Muscle of arm (tissue), 1 donor: ENCODE measurements at regions not wholly inside any gene's neighbourhood (a gene's known extent, or its start where the extent isn't known, plus 50 kb on each side); places are given as distances from the start of the nearest gene placed in this dataset.

Experiments used
- DNase-seq: peaks from one replicate; pipeline ENCODE4 v3.0.0-alpha.2; 2013

DNA sequence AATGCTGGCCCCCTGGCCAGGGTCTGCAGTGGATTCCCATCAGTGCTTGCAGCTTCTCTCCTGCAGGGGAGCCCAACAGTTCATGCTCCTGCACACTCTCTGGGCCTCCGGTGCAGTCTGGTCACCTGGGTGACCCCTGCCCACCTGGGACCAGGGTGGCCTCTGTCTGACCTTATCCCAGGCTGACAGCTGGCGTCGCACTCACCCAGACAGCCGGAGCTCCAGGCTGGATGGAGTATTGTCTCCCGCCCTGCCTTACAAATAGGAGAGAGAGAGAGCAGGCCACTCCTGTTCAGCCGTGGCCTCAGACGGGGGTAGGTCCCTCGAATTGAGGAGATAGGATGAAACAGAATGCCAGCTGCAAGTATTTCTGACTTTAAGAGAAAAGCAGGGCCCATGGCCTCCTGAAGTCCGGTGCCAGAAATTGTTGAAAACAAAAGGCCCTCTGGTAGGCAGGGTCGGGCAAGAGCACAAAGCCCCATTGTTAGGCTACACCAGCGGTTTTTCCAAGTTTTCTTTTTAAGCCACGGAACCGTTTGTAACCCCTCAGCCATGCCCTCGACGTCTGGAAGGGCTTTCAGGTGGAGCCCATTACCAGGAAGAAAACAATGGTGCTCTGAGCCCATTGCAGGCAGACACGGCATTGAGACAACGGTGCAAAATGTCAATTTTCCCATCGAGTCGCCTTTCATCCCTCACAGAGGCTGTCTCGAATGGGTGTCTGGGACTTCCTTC is 258.4 kb downstream of the BCL11A start:
- DNase-seq: no peak

DNA sequence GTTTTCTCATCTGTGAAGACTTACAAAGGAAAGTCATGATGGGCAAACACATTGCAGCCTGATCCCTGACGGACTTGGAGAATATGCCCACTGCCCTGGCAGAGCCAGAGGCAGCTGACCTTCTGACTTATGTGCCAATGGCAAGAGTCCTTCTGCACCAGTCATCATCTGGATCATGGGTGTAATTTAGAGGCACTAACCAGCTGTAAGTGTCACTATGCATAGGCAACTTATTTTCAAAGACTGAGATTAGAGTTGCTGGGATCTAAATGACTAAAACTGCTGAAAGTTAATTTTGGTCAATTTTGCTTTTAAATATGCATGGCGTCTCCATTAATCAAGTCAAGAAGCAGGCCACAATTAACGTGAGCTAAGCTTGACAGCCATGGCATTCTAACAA is 261.2 kb downstream of the BCL11A start:
- DNase-seq: no peak

DNA sequence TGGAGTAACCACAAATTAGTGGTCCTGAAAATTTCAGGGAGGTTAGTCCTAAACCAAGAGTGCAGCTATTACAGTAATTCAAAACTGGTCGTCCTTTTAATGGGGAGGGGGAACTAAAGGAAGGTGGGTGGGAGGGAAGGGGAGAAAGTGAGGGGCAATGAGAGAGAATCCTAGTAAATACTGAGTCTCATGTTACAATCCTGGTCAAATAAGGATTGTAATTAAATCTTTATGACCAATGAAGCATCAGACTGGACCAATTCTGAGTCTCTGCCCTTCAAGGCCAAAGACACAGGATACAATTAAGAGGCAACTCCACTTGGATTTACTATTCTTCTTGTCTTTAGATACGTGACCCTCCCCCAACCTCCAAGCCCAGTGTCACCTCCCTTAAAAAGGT is 262.9 kb downstream of the BCL11A start:
- DNase-seq: no peak

DNA sequence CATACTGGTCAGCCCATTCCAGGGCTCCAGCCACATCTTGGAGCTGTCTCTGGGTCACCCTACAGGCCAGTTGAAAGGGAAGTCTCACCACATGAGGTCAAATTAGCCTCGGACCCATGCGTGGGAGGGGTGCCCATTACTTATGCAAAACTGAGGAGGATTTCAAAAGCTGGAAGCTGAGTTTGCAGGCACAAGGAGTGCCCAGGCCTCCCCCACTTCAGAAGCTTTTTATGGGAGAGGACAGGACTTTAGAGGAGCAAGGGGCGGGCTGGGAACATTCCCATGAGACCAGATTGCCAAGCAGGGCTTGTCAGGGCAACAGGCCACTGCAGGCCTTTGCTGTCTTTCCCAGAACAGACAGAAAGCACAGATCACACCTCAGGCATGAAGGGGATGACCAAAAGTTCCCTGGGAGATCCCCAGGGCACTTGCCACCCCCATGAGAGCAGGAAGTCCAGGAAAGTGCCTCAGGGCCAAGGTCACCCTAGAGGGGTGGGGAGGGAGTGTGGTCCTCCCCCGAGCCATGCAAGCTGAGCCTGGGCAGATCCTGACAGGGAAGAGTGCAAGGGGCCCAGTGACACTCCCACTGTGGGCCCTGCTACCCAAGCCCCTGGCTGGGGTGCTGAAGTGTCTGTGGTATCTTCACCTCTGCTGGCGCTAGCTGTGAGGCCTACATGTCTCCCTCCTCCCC is 267.7 kb downstream of the BCL11A start:
- no peak for DNase-seq

DNA sequence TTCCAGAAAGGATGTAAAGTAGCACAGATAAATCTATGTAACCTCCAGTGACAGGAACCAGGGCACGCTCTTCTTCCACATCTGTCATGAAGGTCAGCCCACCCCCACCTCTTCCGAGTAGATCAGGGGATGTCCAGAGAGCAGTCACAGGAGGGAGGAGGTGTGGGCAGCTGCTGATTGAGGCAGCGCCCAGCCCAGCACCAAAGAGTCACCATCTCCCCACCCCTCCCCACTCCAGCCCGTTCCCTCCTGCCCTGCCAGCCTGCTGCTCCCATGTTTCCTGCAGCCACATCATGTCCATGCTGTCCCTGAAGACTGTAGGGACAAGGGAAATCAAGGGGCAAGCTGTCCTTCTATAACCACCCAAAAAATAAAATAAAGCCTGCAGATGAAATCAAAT is 269.8 kb downstream of the BCL11A start:
- no peak for DNase-seq

DNA sequence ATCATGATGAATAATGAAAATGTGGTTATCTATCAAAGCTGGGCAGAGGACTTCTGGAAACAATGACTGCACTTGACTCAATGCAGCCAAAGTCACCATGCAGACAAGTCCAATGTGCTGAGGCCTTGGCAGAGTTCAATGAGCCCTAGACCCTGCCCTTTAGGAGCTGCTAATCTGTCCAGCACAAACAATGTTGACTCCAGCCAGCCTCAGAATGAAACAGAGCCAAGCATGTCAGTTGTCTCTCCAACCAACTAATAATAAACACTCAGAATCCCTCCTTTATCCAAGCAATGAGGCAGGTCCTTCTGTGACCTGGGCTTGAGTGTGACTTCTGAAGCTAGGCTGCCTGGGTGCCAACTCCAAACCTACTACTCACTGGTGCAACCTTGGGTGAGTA is 270.6 kb downstream of the BCL11A start:
- no peak for DNase-seq

DNA sequence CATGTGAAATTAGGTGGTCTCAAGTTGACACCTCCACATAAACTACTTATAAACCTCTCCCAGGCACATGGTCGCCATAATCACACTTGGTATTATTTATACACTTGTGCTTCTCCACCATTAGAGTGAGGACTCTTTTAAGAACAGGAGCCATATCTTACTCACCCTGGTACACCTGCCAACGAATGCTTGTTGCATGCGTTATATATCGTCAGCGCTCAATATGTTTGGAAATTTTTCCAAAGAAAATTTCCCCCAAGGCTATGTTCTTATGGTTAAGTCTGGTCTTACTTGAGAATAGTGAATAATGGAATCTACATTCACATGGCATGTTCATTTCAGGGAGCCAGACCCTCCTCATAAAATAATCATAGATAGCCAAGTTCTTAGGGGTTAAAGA is 271.7 kb downstream of the BCL11A start:
- no peak for DNase-seq

DNA sequence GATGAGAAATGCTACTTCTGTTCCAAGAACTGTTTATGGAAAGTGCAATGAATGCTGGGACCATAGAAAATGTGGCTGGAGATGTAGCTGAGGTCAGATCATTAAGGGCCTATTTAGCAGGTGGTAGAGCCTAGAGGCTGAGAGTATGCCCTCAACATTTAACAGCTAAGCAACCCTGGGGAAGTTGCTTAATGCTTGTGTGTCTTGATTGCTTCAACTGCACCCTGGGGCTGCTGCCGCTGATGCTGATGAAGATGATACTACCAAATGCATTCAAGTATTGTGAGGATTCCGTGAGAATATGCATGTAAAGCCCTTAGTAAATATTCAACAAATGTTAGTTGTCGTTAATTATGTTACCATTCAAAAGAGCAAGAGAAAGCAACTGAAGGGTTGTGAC is 273.2 kb downstream of the BCL11A start:
- DNase-seq: no peak

DNA sequence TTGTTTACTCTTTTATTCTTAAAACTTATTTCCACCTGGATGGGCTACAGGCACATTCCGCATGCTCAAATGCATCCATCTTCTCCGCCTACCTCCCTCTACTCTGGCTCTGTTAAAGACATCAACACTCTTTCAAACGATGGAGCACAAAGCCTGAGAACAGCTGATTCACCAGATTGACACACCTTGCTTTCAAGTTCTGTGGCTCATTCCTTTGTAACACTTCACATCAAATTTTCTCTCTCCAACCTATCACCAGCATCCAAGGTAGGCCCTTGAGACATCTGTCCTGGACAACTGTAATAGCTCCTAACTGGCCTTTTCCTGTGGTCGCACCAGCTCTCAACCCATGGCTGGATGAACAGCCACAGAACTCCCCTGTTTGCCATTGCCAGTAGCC is 274.5 kb downstream of the BCL11A start:
- DNase-seq: no peak

DNA sequence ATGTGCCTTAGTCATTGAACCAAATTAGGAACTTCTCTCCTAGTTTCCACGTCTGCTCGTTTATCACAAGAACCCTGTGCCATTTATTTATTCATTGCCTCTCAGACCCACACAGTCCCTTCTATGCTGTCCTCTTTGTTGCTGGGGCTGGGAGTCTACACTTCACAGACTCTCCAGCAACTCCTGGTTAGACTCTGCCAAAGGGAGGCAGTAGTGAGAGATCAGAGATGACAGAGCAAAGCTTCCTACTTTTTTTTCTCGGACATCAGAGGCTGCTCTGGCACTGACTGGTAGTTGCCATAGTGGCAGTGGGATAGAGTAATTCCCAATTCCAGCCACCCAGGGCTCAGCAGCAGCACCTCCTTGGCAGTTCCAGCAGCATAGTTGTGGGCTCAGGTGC is 277.5 kb downstream of the BCL11A start:
- DNase-seq: no peak

DNA sequence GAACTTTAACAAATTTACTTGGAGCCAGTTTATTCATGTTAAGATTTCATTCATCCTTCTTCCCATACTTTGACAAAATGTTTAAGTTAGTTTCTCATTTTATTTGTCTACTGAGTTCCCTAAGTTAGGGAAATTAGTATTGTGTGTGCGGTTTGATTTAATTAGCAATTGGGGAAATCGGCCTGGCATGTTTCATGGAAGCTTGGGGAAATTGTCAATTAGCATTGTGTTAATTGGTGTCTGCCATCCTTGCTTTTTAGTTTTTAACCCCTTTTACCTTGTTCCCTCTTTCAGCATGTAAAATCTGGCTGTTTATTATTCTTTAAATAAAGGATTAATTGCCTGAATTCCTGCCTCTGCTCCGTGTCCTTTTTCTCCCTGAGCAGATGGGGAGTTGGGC is 279.6 kb downstream of the BCL11A start:
- DNase-seq: no peak

DNA sequence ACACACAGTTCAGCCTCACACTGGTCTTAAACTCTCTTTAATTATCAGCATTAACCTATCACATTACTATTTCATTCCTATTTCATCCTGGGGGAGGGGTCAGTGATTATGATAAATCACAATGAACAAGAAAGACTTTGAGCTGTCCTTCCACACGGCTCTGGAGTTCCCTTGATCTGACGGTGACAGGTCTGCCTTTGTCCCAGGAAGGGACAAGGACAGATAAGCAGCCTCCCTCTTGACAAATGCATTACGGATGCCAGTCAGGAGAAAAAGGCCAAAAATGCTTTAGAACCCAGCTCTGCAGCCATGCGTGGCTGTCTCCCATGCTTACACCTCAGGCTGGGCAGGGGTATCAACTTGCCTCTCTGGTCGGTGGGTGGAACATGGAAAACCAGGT is 281.7 kb downstream of the BCL11A start:
- DNase-seq: no peak

DNA sequence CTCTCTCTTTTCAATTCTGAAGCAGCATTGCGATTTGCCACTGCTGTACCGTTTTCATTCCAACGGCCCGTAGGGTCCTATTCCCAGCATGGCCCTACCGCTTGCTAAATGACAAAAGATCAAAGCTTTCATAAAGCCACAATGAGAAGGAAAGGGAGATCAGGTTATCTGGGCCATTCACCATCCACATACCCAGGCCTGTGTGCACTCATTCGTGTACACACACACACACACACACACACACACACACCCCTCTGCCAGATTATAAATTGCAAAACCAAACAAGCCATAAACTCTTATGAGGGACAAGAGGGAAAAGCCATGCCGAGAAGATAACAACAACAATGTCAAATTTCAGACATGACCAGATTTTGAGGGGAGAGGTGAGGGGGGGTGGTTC is 282.3 kb downstream of the BCL11A start:
- DNase-seq: no peak

DNA sequence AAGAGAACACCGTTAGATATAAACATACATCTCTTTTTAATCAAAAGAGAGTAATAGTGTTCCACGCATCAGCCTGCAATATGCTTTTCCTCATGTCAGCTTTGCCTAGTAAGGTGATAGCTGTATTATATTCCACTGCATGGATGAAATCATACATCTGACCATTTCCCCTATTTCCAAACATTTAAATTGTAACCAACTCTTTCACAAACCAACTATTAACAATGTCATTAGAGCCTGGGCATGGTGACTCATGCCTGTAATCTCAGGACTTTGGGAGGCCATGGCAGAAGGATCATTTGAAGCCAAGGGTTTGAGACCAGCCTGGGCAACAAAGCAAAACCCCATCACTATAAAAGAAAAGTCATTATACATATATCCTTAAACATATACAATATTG is 284.8 kb downstream of the BCL11A start:
- no peak for DNase-seq

DNA sequence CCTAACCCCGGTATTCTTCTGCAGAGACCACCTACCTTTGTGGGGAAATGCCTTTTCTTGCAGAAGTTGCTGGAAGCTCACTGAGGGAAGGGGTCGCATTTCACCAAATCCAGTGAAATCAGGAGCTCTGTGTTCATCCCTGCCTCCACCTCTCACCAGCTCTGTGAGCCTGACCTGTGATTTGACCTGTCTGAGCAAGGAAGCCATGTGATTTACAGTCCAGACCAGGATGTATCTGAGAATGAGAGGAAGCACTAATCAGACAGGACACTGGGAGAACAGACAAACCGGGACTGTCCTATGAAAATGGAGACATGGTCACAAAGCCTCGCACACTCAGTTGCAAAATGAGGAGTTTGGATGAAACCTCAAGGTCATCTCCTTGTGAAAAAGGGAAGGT is 285.4 kb downstream of the BCL11A start:
- no peak for DNase-seq

DNA sequence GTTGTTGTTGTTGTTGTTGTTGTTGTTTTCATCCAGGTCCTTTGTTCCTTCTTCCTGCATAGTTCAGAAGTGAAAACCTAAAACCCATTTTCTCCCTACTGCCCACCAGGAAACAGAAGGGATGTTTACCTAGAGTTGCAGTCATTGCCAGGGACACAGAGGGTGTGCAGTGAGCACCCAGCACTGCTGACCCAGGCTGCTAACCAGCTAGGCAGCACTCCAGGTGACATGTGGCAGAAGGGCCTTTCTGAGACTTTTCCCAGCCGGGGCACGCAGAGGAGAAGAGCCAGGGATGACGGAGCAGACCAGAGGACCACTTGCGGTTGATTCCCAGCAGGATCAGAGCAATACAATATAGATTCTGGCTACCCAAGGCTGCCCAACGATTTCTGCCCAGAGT is 286.3 kb downstream of the BCL11A start:
- no peak for DNase-seq

DNA sequence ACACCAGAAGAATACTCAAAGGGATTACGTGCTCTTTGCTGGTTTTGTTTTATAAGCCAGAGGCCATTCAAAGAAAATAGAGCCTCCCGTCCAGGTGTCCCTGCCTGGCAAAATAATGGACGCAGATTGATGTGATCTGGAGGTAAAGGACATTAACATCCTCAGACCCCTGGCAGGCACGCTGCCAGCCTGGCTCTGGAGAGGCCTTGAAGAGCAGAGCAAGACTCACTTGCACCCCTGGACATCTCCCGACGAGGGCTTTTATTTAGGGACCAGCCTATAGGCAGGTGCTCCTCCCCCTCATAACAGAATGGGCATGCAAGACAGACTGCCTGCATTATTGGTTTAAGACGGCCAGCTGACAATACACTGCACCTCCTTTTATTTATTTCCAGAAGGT is 291.3 kb downstream of the BCL11A start:
- DNase-seq: no peak

DNA sequence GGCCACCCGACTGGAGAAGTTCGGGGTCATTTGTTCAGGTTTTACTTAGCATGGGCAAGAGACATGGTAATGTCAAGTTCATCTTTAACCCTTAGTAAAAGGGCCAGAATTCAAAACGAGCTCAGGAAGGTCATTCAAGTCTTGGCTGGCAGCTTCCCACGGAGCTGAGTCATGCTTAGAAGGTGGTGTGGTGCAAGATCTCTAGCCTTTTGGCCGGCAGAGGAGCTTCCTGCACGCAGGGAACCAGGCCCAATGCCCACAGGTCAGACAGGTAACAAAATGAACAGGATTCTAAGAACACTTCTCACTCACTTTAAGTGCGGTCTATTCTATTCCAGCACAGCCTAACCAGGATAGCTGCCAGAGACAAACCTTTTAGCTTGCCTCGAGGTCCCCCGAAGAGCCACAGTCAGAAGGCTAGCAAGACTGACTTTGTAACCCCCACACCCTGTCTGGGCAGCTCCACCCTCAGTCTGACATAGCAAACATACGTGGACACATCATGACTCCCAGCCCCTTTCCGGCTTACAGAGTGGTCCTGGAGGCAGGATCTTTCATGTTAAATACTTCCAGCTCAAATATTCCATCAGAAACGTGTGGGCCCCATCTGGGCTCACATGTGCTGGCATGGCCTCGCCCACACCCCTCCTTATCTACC is 292.7 kb downstream of the BCL11A start:
- no peak for DNase-seq

DNA sequence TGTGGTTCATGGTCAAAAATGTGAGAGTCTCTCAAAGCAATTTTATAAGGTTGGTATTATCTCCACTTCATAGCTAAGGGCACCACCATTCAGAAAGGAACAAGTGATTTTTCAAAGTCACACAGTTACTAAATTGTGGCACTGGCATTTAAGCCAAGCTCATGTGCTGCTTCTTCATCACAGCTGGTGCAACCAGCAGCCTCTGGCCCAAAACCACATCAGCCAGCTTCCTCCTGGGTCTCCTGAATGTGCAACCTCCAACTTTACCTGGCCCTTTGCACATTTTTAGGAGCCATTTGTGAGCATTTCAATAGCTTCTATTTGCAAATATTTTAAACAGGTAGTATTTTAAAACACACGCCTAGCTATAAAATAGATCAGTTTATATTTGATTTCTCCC is 293.7 kb downstream of the BCL11A start:
- no peak for DNase-seq

DNA sequence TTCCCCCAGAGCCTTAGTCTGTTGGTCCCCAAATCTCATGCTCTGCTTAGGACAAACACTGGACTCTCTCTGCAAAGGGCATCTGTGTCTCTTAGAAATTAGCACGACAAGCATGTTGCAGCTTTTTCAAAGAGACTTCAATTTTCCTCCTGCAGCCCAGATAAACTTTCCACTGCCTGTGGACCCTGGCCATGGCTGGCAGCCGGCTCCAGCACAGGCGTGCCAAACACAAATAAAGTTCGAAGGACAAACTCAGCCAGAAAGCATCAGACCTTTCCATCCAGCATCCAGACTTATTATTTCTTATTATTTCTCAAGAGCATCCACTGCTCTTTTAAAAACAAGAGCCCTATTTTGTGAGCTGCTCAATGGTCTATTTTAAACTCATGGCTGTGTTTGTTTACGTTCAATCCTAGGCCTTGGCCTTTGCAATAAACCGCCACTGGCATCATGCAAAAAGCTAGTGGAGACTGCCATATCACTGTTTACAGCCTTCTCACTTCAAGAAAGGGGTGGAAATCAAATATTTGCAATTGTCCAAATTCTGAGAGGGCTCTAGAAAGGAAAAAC is 300.8 kb downstream of the BCL11A start:
- DNase-seq: peak; percentile 40

DNA sequence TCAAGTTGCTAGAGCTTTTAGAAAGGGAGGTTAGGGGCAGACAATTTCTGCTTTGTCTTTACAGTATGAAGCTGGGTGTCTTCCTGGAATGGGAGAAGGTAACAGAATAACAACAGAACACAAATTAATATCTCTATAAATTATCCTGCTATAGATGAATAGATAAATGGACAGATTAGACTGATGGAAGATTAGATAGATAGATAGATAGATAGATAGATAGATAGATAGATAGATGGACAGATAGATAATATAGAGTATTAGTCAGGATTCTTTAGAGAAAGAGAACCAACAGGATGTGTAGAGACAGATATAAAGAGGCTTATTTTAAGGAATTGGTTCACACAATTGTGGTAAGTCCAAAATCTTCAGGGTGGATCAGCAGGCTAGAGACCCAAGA is 302.2 kb downstream of the BCL11A start:
- DNase-seq: no peak

DNA sequence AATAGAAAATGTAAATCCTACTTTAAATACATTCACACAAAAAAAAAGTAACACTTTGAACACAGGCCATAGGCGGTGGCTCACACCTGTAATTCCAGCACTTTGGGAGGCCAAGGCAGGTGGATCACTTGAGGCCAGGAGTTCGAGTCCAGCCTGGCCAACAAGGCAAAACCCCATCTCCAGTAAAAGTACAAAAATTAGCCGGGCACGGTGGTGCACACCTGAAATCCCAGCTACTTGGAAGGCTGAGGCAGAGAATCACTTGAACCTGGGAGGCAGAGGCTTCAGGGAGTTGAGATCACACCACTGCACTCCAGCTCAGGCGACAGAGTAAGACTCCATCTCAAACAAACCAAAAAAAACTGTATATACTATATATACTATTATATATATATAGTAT is 303.6 kb downstream of the BCL11A start:
- no peak for DNase-seq

DNA sequence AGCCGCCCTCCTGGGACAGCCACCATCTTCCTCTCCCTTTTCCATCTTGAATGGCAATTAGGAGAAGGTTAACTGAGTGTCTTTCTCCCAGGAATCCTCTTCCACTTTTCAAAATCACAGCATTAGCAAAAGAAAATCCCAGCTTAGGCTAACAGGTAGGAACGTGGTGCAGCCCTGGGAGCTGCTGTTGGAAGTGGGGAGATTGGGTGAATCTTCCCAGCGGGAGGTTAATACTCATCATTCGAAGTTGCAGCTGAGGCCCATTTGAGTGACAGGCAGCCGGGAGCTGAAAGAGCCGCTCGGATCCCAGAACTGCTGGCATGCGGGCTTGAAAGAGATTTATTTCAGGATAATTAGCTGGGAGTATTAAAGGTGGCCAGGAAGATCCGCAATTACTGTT is 306.0 kb downstream of the BCL11A start:
- no peak for DNase-seq
